GM12892 (cell line): ENCODE measurements at regions not wholly inside any gene's neighbourhood (a gene's known extent, or its start where the extent isn't known, plus 50 kb on each side); places are given as distances from the start of the nearest gene placed in this dataset.
"Not testable (repeated sequence)": the region's sequence is repeated elsewhere in the genome, so short reads cannot be mapped to it uniquely, and the experiment has no call there.

Experiments
- DNase-seq: peaks from one replicate; pipeline ENCODE4 v3.0.0; 2011; ENCODE audit not compliant: insufficient read length
- FAIRE-seq: peaks from 2 replicates; lab custom pipeline; 2011; peaks lifted over from hg19 to GRCh38; lab: Jason Lieb, UNC
- POLR2A ChIP-seq: IDR thresholded peaks from 2 replicates; pipeline ENCODE4 v1.6.1; 2011; ENCODE audit warnings: low read depth, low read length, control low read depth
- POLR2AphosphoS5 ChIP-seq: IDR thresholded peaks from 2 replicates; pipeline ENCODE4 v1.6.1; 2011; ENCODE audit warnings: low read depth, low read length, control low read depth
- TAF1 ChIP-seq: IDR thresholded peaks from 2 replicates; pipeline ENCODE4 v1.6.1; 2011; ENCODE audit warnings: low read depth, mild to moderate bottlenecking, control low read depth, low read length, borderline replicate concordance

GRCh38 chr17:33551911-33552310, 258.8 kb upstream of the ASIC2 start:
- TF ChIP-seq POLR2A (no peak), TAF1 (no peak), POLR2AphosphoS5 (no peak)
- DNase-seq (no peak), FAIRE-seq (no peak)

GRCh38 chr17:33560165-33560564, 267.1 kb upstream of the ASIC2 start:
- DNase-seq (no peak), FAIRE-seq (no peak)
- TF ChIP-seq TAF1: no peak
- TF ChIP-seq POLR2AphosphoS5: no peak
- no peak for TF ChIP-seq POLR2A

GRCh38 chr17:33560871-33561270, 267.8 kb upstream of the ASIC2 start:
- FAIRE-seq (peak; percentile 78), DNase-seq (no peak)
- no peak for TF ChIP-seq POLR2AphosphoS5
- TF ChIP-seq POLR2A: no peak
- no peak for TF ChIP-seq TAF1

GRCh38 chr17:33561569-33562334, 268.7 kb upstream of the ASIC2 start:
- TF ChIP-seq POLR2AphosphoS5 (no peak), POLR2A (no peak), TAF1 (no peak)
- peak; percentile 66 for FAIRE-seq

GRCh38 chr17:33562792-33563191, 269.7 kb upstream of the ASIC2 start:
- FAIRE-seq (no peak), DNase-seq (no peak)
- no peak for TF ChIP-seq POLR2A
- TF ChIP-seq POLR2AphosphoS5: no peak
- no peak for TF ChIP-seq TAF1

More at GRCh38 chr17:33561569-33562334, 268.7 kb upstream of the ASIC2 start:
- DNase-seq: no peak

- TF ChIP-seq POLR2AphosphoS5 (no peak), TAF1 (no peak), POLR2A (no peak)
- DNase-seq (no peak), FAIRE-seq (no peak)
These were observed 271.1 kb upstream of the ASIC2 start for GRCh38 chr17:33564146-33564545.

- no peak for FAIRE-seq
- DNase-seq: no peak
- TF ChIP-seq POLR2AphosphoS5 (no peak), POLR2A (no peak), TAF1 (no peak)
These were observed 274.1 kb upstream of the ASIC2 start for GRCh38 chr17:33567223-33567622.

GRCh38 chr17:33572615-33573014, 279.5 kb upstream of the ASIC2 start:
- no peak for TF ChIP-seq POLR2AphosphoS5
- no peak for TF ChIP-seq POLR2A
- TF ChIP-seq TAF1: no peak
- FAIRE-seq (no peak), DNase-seq (no peak)

- TF ChIP-seq TAF1 (no peak), POLR2A (no peak), POLR2AphosphoS5 (no peak)
- FAIRE-seq (no peak), DNase-seq (no peak)
These were observed 281.9 kb upstream of the ASIC2 start for GRCh38 chr17:33574942-33575445.

- FAIRE-seq, DNase-seq: not testable (repeated sequence)
These were observed 286.6 kb upstream of the ASIC2 start for GRCh38 chr17:33579740-33580139.

- DNase-seq: no peak
- FAIRE-seq: no peak
- TF ChIP-seq TAF1: no peak
- TF ChIP-seq POLR2A: no peak
- TF ChIP-seq POLR2AphosphoS5: no peak
These were observed 287.1 kb upstream of the ASIC2 start for GRCh38 chr17:33580215-33580614.

- FAIRE-seq (no peak), DNase-seq (no peak)
- TF ChIP-seq POLR2AphosphoS5 (no peak), TAF1 (no peak), POLR2A (no peak)
These were observed 289.6 kb upstream of the ASIC2 start for GRCh38 chr17:33582661-33583060.
